OCI-LY1 (cell line): ENCODE measurements at regions not wholly inside any gene's neighbourhood (a gene's known extent, or its start where the extent isn't known, plus 50 kb on each side); places are given as distances from the start of the nearest gene placed in this dataset.

Experiments
- CTCF ChIP-seq: fragments of 200-600 bp; sonication (generic), shearing (Covaris generic); IDR thresholded peaks from 2 replicates; pipeline ENCODE4 v1.5.1; 2017; ENCODE audit warnings: mild to moderate bottlenecking, antibody characterized with exemption, low read length, moderate library complexity, mixed read lengths
- EZH2 ChIP-seq: fragments of 200-600 bp; sonication (generic), shearing (Covaris generic); IDR thresholded peaks from 2 replicates; pipeline ENCODE4 v1.8.0; 2017; ENCODE audit warnings: borderline replicate concordance, mixed run types, mild to moderate bottlenecking, antibody characterized with exemption, low read length, moderate library complexity, mixed read lengths

GRCh38 chr2:142180820-142181533, 50.2 kb upstream of the LRP1B start:
- TF ChIP-seq EZH2 (no peak), CTCF (peak; percentile 79)
